ENCODE measurements at regions not wholly inside any gene's neighbourhood (a gene's known extent, or its start where the extent isn't known, plus 50 kb on each side); places are given as distances from the start of the nearest gene placed in this dataset.

GRCh38 chr7:152998420-152998819 is 238.9 kb downstream of the ACTR3B start:
- Histone ChIP-seq H3K4me1 (ENCODE audit: control insufficient read depth in 2 of 2, insufficient read depth in 2 of 2, low read length in 1 of 2) (no peaks in the 10 kb centered on the region), H3K36me3 (ENCODE audit: control insufficient read depth in 2 of 2, insufficient read depth in 2 of 2, low read length in 1 of 2) (no peaks in the 10 kb centered on the region), H3K4me3 (ENCODE audit: low read depth in 1 of 2, low read length in 2 of 2) (no peak overlapping the region), H3K27ac (ENCODE audit: low read depth in 2 of 2, low read length in 1 of 2) (no peak overlapping the region), H3K9me3 (ENCODE audit: control insufficient read depth in 2 of 2, insufficient read depth in 1 of 2, low read depth in 1 of 2, low read length in 1 of 2) (peaks cover 0 to 4% of the 10 kb centered on the region in 2 donors), H3K27me3 (ENCODE audit: control insufficient read depth in 1 of 2, insufficient read depth in 2 of 2, low read length in 2 of 2) (no peaks in the 10 kb centered on the region)
- 85 to 91% methylated on average over 4 of the region's 4 CpGs for whole genome bisulfite sequencing, 2 donors

- Histone ChIP-seq H3K4me1 (ENCODE audit: control insufficient read depth in 2 of 2, insufficient read depth in 2 of 2, low read length in 1 of 2) (no peaks in the 10 kb centered on the region), H3K27me3 (ENCODE audit: control insufficient read depth in 1 of 2, insufficient read depth in 2 of 2, low read length in 2 of 2) (no peaks in the 10 kb centered on the region), H3K9me3 (ENCODE audit: control insufficient read depth in 2 of 2, insufficient read depth in 1 of 2, low read depth in 1 of 2, low read length in 1 of 2) (peaks cover 0 to 4% of the 10 kb centered on the region in 2 donors), H3K27ac (ENCODE audit: low read depth in 2 of 2, low read length in 1 of 2) (no peak overlapping the region), H3K4me3 (ENCODE audit: low read depth in 1 of 2, low read length in 2 of 2) (no peak overlapping the region), H3K36me3 (ENCODE audit: control insufficient read depth in 2 of 2, insufficient read depth in 2 of 2, low read length in 1 of 2) (no peaks in the 10 kb centered on the region)
- WGBS, 2 donors: 80% methylated on average over 1 of the region's 1 CpG
These were observed 242.6 kb downstream of the ACTR3B start for GRCh38 chr7:153002115-153002514.

GRCh38 chr7:153002572-153002971 is 243.0 kb downstream of the ACTR3B start:
- H3K4me1 ChIP-seq (ENCODE audit: control insufficient read depth in 2 of 2, insufficient read depth in 2 of 2, low read length in 1 of 2): no peaks in the 10 kb centered on the region
- no peak overlapping the region for H3K27ac ChIP-seq (ENCODE audit: low read depth in 2 of 2, low read length in 1 of 2)
- H3K4me3 ChIP-seq (ENCODE audit: low read depth in 1 of 2, low read length in 2 of 2): no peak overlapping the region
- H3K27me3 ChIP-seq (ENCODE audit: control insufficient read depth in 1 of 2, insufficient read depth in 2 of 2, low read length in 2 of 2): no peaks in the 10 kb centered on the region
- 84 to 91% methylated on average over 5 of the region's 5 CpGs for WGBS, 2 donors
- H3K9me3 ChIP-seq (ENCODE audit: control insufficient read depth in 2 of 2, insufficient read depth in 1 of 2, low read depth in 1 of 2, low read length in 1 of 2): peaks cover 1 to 4% of the 10 kb centered on the region in 2 donors
- H3K36me3 ChIP-seq (ENCODE audit: control insufficient read depth in 2 of 2, insufficient read depth in 2 of 2, low read length in 1 of 2): no peaks in the 10 kb centered on the region

GRCh38 chr7:153004341-153004740 is 244.8 kb downstream of the ACTR3B start:
- WGBS, 2 donors: 85 to 88% methylated on average over 14 of the region's 14 CpGs
- Histone ChIP-seq H3K9me3 (ENCODE audit: control insufficient read depth in 2 of 2, insufficient read depth in 1 of 2, low read depth in 1 of 2, low read length in 1 of 2) (peaks cover 2 to 4% of the 10 kb centered on the region in 2 donors), H3K4me3 (ENCODE audit: low read depth in 1 of 2, low read length in 2 of 2) (no peak overlapping the region), H3K27me3 (ENCODE audit: control insufficient read depth in 1 of 2, insufficient read depth in 2 of 2, low read length in 2 of 2) (no peaks in the 10 kb centered on the region), H3K27ac (ENCODE audit: low read depth in 2 of 2, low read length in 1 of 2) (no peak overlapping the region), H3K36me3 (ENCODE audit: control insufficient read depth in 2 of 2, insufficient read depth in 2 of 2, low read length in 1 of 2) (no peaks in the 10 kb centered on the region), H3K4me1 (ENCODE audit: control insufficient read depth in 2 of 2, insufficient read depth in 2 of 2, low read length in 1 of 2) (no peaks in the 10 kb centered on the region)

GRCh38 chr7:153005750-153006435 is 246.3 kb downstream of the ACTR3B start:
- Histone ChIP-seq H3K4me1 (ENCODE audit: control insufficient read depth in 2 of 2, insufficient read depth in 2 of 2, low read length in 1 of 2) (no peaks in the 10 kb centered on the region), H3K4me3 (ENCODE audit: low read depth in 1 of 2, low read length in 2 of 2) (no peak overlapping the region), H3K36me3 (ENCODE audit: control insufficient read depth in 2 of 2, insufficient read depth in 2 of 2, low read length in 1 of 2) (no peaks in the 10 kb centered on the region), H3K27ac (ENCODE audit: low read depth in 2 of 2, low read length in 1 of 2) (no peak overlapping the region), H3K27me3 (ENCODE audit: control insufficient read depth in 1 of 2, insufficient read depth in 2 of 2, low read length in 2 of 2) (no peaks in the 10 kb centered on the region), H3K9me3 (ENCODE audit: control insufficient read depth in 2 of 2, insufficient read depth in 1 of 2, low read depth in 1 of 2, low read length in 1 of 2) (peaks cover 0 to 2% of the 10 kb centered on the region in 2 donors)
- WGBS, 2 donors: 56 to 61% methylated on average over 10 of the region's 10 CpGs

- H3K36me3 ChIP-seq (ENCODE audit: control insufficient read depth in 2 of 2, insufficient read depth in 2 of 2, low read length in 1 of 2): no peaks in the 10 kb centered on the region
- H3K4me1 ChIP-seq (ENCODE audit: control insufficient read depth in 2 of 2, insufficient read depth in 2 of 2, low read length in 1 of 2): no peaks in the 10 kb centered on the region
- no peaks in the 10 kb centered on the region for H3K27me3 ChIP-seq (ENCODE audit: control insufficient read depth in 1 of 2, insufficient read depth in 2 of 2, low read length in 2 of 2)
- H3K27ac ChIP-seq (ENCODE audit: low read depth in 2 of 2, low read length in 1 of 2): no peak overlapping the region
- no peak overlapping the region for H3K4me3 ChIP-seq (ENCODE audit: low read depth in 1 of 2, low read length in 2 of 2)
- WGBS, 2 donors: 92 to 97% methylated on average over 2 of the region's 2 CpGs
- peaks cover 0 to 2% of the 10 kb centered on the region in 2 donors for H3K9me3 ChIP-seq (ENCODE audit: control insufficient read depth in 2 of 2, insufficient read depth in 1 of 2, low read depth in 1 of 2, low read length in 1 of 2)
These were observed 246.9 kb downstream of the ACTR3B start for GRCh38 chr7:153006452-153006851.

GRCh38 chr7:153006911-153007310 is 247.4 kb downstream of the ACTR3B start:
- H3K9me3 ChIP-seq (ENCODE audit: control insufficient read depth in 2 of 2, insufficient read depth in 1 of 2, low read depth in 1 of 2, low read length in 1 of 2): peaks cover 0 to 2% of the 10 kb centered on the region in 2 donors
- H3K4me3 ChIP-seq (ENCODE audit: low read depth in 1 of 2, low read length in 2 of 2): no peak overlapping the region
- H3K4me1 ChIP-seq (ENCODE audit: control insufficient read depth in 2 of 2, insufficient read depth in 2 of 2, low read length in 1 of 2): no peaks in the 10 kb centered on the region
- no peaks in the 10 kb centered on the region for H3K27me3 ChIP-seq (ENCODE audit: control insufficient read depth in 1 of 2, insufficient read depth in 2 of 2, low read length in 2 of 2)
- no peak overlapping the region for H3K27ac ChIP-seq (ENCODE audit: low read depth in 2 of 2, low read length in 1 of 2)
- no peaks in the 10 kb centered on the region for H3K36me3 ChIP-seq (ENCODE audit: control insufficient read depth in 2 of 2, insufficient read depth in 2 of 2, low read length in 1 of 2)
- WGBS, 2 donors: 81 to 91% methylated on average over 8 of the region's 8 CpGs

- Histone ChIP-seq H3K9me3 (ENCODE audit: control insufficient read depth in 2 of 2, insufficient read depth in 1 of 2, low read depth in 1 of 2, low read length in 1 of 2) (peaks cover 0 to 2% of the 10 kb centered on the region in 2 donors), H3K27me3 (ENCODE audit: control insufficient read depth in 1 of 2, insufficient read depth in 2 of 2, low read length in 2 of 2) (no peaks in the 10 kb centered on the region), H3K27ac (ENCODE audit: low read depth in 2 of 2, low read length in 1 of 2) (no peak overlapping the region), H3K4me3 (ENCODE audit: low read depth in 1 of 2, low read length in 2 of 2) (no peak overlapping the region), H3K36me3 (ENCODE audit: control insufficient read depth in 2 of 2, insufficient read depth in 2 of 2, low read length in 1 of 2) (no peaks in the 10 kb centered on the region), H3K4me1 (ENCODE audit: control insufficient read depth in 2 of 2, insufficient read depth in 2 of 2, low read length in 1 of 2) (no peaks in the 10 kb centered on the region)
- 85 to 92% methylated on average over 10 of the region's 10 CpGs for WGBS, 2 donors
These were observed 250.9 kb downstream of the ACTR3B start for GRCh38 chr7:153010416-153010815.

GRCh38 chr7:153012203-153012602 is 252.7 kb downstream of the ACTR3B start:
- H3K4me3 ChIP-seq (ENCODE audit: low read depth in 1 of 2, low read length in 2 of 2): no peak overlapping the region
- peaks cover 0 to 1% of the 10 kb centered on the region in 2 donors for H3K4me1 ChIP-seq (ENCODE audit: control insufficient read depth in 2 of 2, insufficient read depth in 2 of 2, low read length in 1 of 2)
- no peaks in the 10 kb centered on the region for H3K27me3 ChIP-seq (ENCODE audit: control insufficient read depth in 1 of 2, insufficient read depth in 2 of 2, low read length in 2 of 2)
- no peaks in the 10 kb centered on the region for H3K36me3 ChIP-seq (ENCODE audit: control insufficient read depth in 2 of 2, insufficient read depth in 2 of 2, low read length in 1 of 2)
- H3K27ac ChIP-seq (ENCODE audit: low read depth in 2 of 2, low read length in 1 of 2): no peak overlapping the region
- peaks cover 0 to 2% of the 10 kb centered on the region in 2 donors for H3K9me3 ChIP-seq (ENCODE audit: control insufficient read depth in 2 of 2, insufficient read depth in 1 of 2, low read depth in 1 of 2, low read length in 1 of 2)
- 83 to 84% methylated on average over 4 of the region's 4 CpGs for WGBS, 2 donors

GRCh38 chr7:153017223-153017622 is 257.7 kb downstream of the ACTR3B start:
- H3K36me3 ChIP-seq (ENCODE audit: control insufficient read depth in 2 of 2, insufficient read depth in 2 of 2, low read length in 1 of 2): no peaks in the 10 kb centered on the region
- H3K27ac ChIP-seq (ENCODE audit: low read depth in 2 of 2, low read length in 1 of 2): no peak overlapping the region
- no peak overlapping the region for H3K4me3 ChIP-seq (ENCODE audit: low read depth in 1 of 2, low read length in 2 of 2)
- H3K9me3 ChIP-seq (ENCODE audit: control insufficient read depth in 2 of 2, insufficient read depth in 1 of 2, low read depth in 1 of 2, low read length in 1 of 2): peaks cover 0 to 1% of the 10 kb centered on the region in 2 donors
- no peaks in the 10 kb centered on the region for H3K27me3 ChIP-seq (ENCODE audit: control insufficient read depth in 1 of 2, insufficient read depth in 2 of 2, low read length in 2 of 2)
- peaks cover 0 to 4% of the 10 kb centered on the region in 2 donors for H3K4me1 ChIP-seq (ENCODE audit: control insufficient read depth in 2 of 2, insufficient read depth in 2 of 2, low read length in 1 of 2)
- 65 to 68% methylated on average over 13 to 14 of the region's 14 CpGs for WGBS, 2 donors
